ENCODE measurements at regions not wholly inside any gene's neighbourhood (a gene's known extent, or its start where the extent isn't known, plus 50 kb on each side); places are given as distances from the start of the nearest gene placed in this dataset.
"Not testable (repeated sequence)": the region's sequence is repeated elsewhere in the genome, so short reads cannot be mapped to it uniquely, and the experiment has no call there.

DNA sequence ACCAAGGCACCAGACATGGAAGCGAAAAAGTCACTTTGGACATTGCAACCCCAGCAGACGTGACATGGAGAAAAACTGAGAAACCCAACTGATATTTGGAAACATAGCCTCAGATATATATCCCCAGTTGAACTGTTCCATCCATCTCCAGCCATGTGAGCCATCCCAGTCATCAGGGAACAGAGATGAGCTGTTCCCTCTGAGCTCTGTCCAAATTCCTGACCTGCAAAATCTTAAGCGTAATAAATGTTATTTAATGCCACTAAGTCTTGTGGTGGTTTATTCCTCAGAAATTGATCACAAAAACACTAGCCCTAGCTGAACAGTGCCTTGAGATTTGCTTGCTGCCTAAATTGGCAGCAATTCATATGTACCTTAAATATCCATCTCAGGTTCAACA, 182.8 kb downstream of the NRP2 start:
- H3K27me3 ChIP-seq (replicated peaks; ENCODE audit: control insufficient read depth, insufficient read depth, low read length), result no peaks in the 10 kb centered on the region; the same call in 1 of the 2 replicates
- Mint-ChIP-seq H3K4me3 (ENCODE audit: unreplicated experiment) (no peak overlapping the region), H3K4me1 (ENCODE audit: low read depth, unreplicated experiment) (peaks cover 11% of the 10 kb centered on the region), H3K27me3 (ENCODE audit: insufficient read depth, unreplicated experiment) (peaks cover 9% of the 10 kb centered on the region), H3K9me3 (ENCODE audit: unreplicated experiment) (no peaks in the 10 kb centered on the region), H3K27ac (ENCODE audit: unreplicated experiment) (no peak overlapping the region), H3K36me3 (ENCODE audit: insufficient read depth, unreplicated experiment) (no peaks in the 10 kb centered on the region)
- H3K4me1 ChIP-seq, result no peaks in the 10 kb centered on the region; the same call in 1 of the 2 replicates
- H3K4me3 ChIP-seq (ENCODE audit: low read depth, low read length), result no peak overlapping the region
- BruUV-seq (replicated peaks), result no TSS peak
- no peaks in the 10 kb centered on the region for H3K9me3 ChIP-seq
- intact Hi-C loops (cut with micrococcal nuclease; ENCODE audit: unreplicated experiment), result no loop called here
- TF ChIP-seq, protein P1, sequence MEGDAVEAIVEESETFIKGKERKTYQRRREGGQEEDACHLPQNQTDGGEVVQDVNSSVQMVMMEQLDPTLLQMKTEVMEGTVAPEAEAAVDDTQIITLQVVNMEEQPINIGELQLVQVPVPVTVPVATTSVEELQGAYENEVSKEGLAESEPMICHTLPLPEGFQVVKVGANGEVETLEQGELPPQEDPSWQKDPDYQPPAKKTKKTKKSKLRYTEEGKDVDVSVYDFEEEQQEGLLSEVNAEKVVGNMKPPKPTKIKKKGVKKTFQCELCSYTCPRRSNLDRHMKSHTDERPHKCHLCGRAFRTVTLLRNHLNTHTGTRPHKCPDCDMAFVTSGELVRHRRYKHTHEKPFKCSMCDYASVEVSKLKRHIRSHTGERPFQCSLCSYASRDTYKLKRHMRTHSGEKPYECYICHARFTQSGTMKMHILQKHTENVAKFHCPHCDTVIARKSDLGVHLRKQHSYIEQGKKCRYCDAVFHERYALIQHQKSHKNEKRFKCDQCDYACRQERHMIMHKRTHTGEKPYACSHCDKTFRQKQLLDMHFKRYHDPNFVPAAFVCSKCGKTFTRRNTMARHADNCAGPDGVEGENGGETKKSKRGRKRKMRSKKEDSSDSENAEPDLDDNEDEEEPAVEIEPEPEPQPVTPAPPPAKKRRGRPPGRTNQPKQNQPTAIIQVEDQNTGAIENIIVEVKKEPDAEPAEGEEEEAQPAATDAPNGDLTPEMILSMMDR (IDR thresholded peaks at IDR 0.05; ENCODE audit: insufficient read depth in 1 of 2, low read depth in 1 of 2, low read length in 1 of 2, severe bottlenecking in 1 of 2, unreplicated experiment in 1 of 2), result no peak
- no peaks in the 10 kb centered on the region for H3K36me3 ChIP-seq (ENCODE audit: control insufficient read depth, insufficient read depth, low read length)
- ChIA-PET POLR2A (no interaction called here), CTCF (no interaction called here)
- DNase-seq, result no peak

GRCh38 chr2:205864491-205864890, 182.2 kb downstream of the NRP2 start:
- Mint-ChIP-seq H3K27me3 (ENCODE audit: insufficient read depth, unreplicated experiment) (peaks cover 9% of the 10 kb centered on the region), H3K36me3 (ENCODE audit: insufficient read depth, unreplicated experiment) (no peaks in the 10 kb centered on the region), H3K4me1 (ENCODE audit: low read depth, unreplicated experiment) (peaks cover 11% of the 10 kb centered on the region), H3K4me3 (ENCODE audit: unreplicated experiment) (no peak overlapping the region), H3K27ac (ENCODE audit: unreplicated experiment) (no peak overlapping the region), H3K9me3 (ENCODE audit: unreplicated experiment) (no peaks in the 10 kb centered on the region)
- H3K27me3 ChIP-seq (replicated peaks; ENCODE audit: control insufficient read depth, insufficient read depth, low read length), result no peaks in the 10 kb centered on the region; the same call in 1 of the 2 replicates
- TF ChIP-seq, protein P1 (IDR thresholded peaks at IDR 0.05; ENCODE audit: insufficient read depth in 1 of 2, low read depth in 1 of 2, low read length in 1 of 2, severe bottlenecking in 1 of 2, unreplicated experiment in 1 of 2), result no peak
- no peak overlapping the region for H3K4me3 ChIP-seq (ENCODE audit: low read depth, low read length)
- intact Hi-C loops (cut with micrococcal nuclease; ENCODE audit: unreplicated experiment), result no loop called here
- no peaks in the 10 kb centered on the region; the same call in 1 of the 2 replicates for H3K4me1 ChIP-seq
- no TSS peak for BruUV-seq (replicated peaks)
- no peaks in the 10 kb centered on the region for H3K36me3 ChIP-seq (ENCODE audit: control insufficient read depth, insufficient read depth, low read length)
- DNase-seq, result no peak
- ChIA-PET CTCF (no interaction called here), POLR2A (interaction anchor here (0.6 kb wide), 1 partner anchor 1807 kb away, joined by 3 read pairs; no protein-coding TSS in a partner anchor)
- no peaks in the 10 kb centered on the region for H3K9me3 ChIP-seq

GRCh38 chr2:205862761-205863160, 180.5 kb downstream of the NRP2 start:
- H3K4me3 ChIP-seq (ENCODE audit: low read depth, low read length); POLR2A ChIA-PET; H3K4me1 ChIP-seq; H3K36me3 Mint-ChIP-seq (ENCODE audit: insufficient read depth, unreplicated experiment); CTCF ChIA-PET; H3K9me3 Mint-ChIP-seq (ENCODE audit: unreplicated experiment); H3K36me3 ChIP-seq (ENCODE audit: control insufficient read depth, insufficient read depth, low read length); H3K27ac Mint-ChIP-seq (ENCODE audit: unreplicated experiment); H3K4me3 Mint-ChIP-seq (ENCODE audit: unreplicated experiment); DNase-seq; H3K27me3 ChIP-seq (replicated peaks; ENCODE audit: control insufficient read depth, insufficient read depth, low read length); intact Hi-C loops (cut with micrococcal nuclease; ENCODE audit: unreplicated experiment); BruUV-seq (replicated peaks); H3K27me3 Mint-ChIP-seq (ENCODE audit: insufficient read depth, unreplicated experiment); H3K9me3 ChIP-seq: not testable (repeated sequence)
- H3K4me1 Mint-ChIP-seq (ENCODE audit: low read depth, unreplicated experiment), result peaks cover 11% of the 10 kb centered on the region

DNA sequence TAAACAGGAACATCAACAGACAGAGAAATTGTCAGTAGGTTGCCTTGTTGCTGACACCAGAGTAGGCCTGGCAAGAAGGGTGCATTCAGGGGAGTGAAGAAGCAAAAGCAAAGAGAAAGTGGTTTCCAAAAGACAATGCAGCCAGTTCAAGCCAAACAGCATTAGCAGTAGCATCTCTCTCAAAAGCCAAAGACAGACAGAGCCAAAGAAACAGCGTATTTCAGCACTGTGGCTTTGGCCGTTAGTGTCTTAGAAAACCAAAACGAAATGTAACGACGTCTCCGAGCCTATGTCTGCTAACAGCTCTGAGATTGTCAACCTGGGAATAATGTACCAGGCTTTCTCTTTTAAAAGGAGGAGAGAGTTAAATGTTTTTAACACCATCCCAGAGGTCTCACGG, 178.6 kb downstream of the NRP2 start:
- Histone ChIP-seq H3K36me3 (ENCODE audit: control insufficient read depth, insufficient read depth, low read length) (no peaks in the 10 kb centered on the region), H3K9me3 (no peaks in the 10 kb centered on the region), H3K4me3 (ENCODE audit: low read depth, low read length) (no peak overlapping the region), H3K27me3 (replicated peaks; ENCODE audit: control insufficient read depth, insufficient read depth, low read length) (no peaks in the 10 kb centered on the region), H3K4me1 (no peaks in the 10 kb centered on the region; the same call in 1 of the 2 replicates)
- no peak for DNase-seq
- TF ChIP-seq, protein P1 (IDR thresholded peaks at IDR 0.05; ENCODE audit: insufficient read depth in 1 of 2, low read depth in 1 of 2, low read length in 1 of 2, severe bottlenecking in 1 of 2, unreplicated experiment in 1 of 2), result no peak
- intact Hi-C loops (cut with micrococcal nuclease; ENCODE audit: unreplicated experiment), result no loop called here
- ChIA-PET CTCF (no interaction called here), POLR2A (no interaction called here)
- no peaks in the 10 kb centered on the region for H3K9me3 Mint-ChIP-seq (ENCODE audit: unreplicated experiment)
- peaks cover 11% of the 10 kb centered on the region for H3K4me1 Mint-ChIP-seq (ENCODE audit: low read depth, unreplicated experiment)
- H3K27ac Mint-ChIP-seq (ENCODE audit: unreplicated experiment), result no peak overlapping the region
- no peaks in the 10 kb centered on the region for H3K36me3 Mint-ChIP-seq (ENCODE audit: insufficient read depth, unreplicated experiment)
- no TSS peak for BruUV-seq (replicated peaks)
- peaks cover 2% of the 10 kb centered on the region for H3K27me3 Mint-ChIP-seq (ENCODE audit: insufficient read depth, unreplicated experiment)
- H3K4me3 Mint-ChIP-seq (ENCODE audit: unreplicated experiment), result no peak overlapping the region

Measured in Caco-2 (cell line).